ENCODE measurements at regions not wholly inside any gene's neighbourhood (a gene's known extent, or its start where the extent isn't known, plus 50 kb on each side); places are given as distances from the start of the nearest gene placed in this dataset.

GRCh38 chr2:46843316-46843715, 72.3 kb downstream of the MCFD2 start:
- H3K27me3 ChIP-seq (replicated peaks; ENCODE audit: control insufficient read depth, insufficient read depth, low read length), result no peaks in the 10 kb centered on the region
- no peaks in the 10 kb centered on the region for H3K9me3 ChIP-seq (ENCODE audit: control insufficient read depth, low read length)
- H3K4me3 ChIP-seq (ENCODE audit: low read length), result no peak overlapping the region
- no peak overlapping the region for H3K9ac ChIP-seq (ENCODE audit: low read length)
- no peaks in the 10 kb centered on the region for H3K36me3 ChIP-seq (ENCODE audit: control insufficient read depth, insufficient read depth, low read length, severe bottlenecking)
- H3K4me1 ChIP-seq (ENCODE audit: control insufficient read depth, insufficient read depth, low read length), result peaks cover 28% of the 10 kb centered on the region
- no peak for DNase-seq (ENCODE audit: low read depth)

- H3K9ac ChIP-seq (ENCODE audit: low read length), result no peak overlapping the region
Observed at GRCh38 chr2:46842876-46843275, 72.7 kb downstream of the MCFD2 start.

GRCh38 chr2:46841621-46842020, 74.0 kb downstream of the MCFD2 start:
- no peaks in the 10 kb centered on the region for H3K9me3 ChIP-seq (ENCODE audit: control insufficient read depth, low read length)
- H3K4me1 ChIP-seq (ENCODE audit: control insufficient read depth, insufficient read depth, low read length), result peaks cover 11% of the 10 kb centered on the region
- H3K27me3 ChIP-seq (replicated peaks; ENCODE audit: control insufficient read depth, insufficient read depth, low read length), result no peaks in the 10 kb centered on the region
- DNase-seq (ENCODE audit: low read depth), result no peak
- H3K36me3 ChIP-seq (ENCODE audit: control insufficient read depth, insufficient read depth, low read length, severe bottlenecking), result no peaks in the 10 kb centered on the region
- H3K4me3 ChIP-seq (ENCODE audit: low read length), result no peak overlapping the region
- H3K9ac ChIP-seq (ENCODE audit: low read length), result no peak overlapping the region

More at GRCh38 chr2:46842876-46843275, 72.7 kb downstream of the MCFD2 start:
- Histone ChIP-seq H3K27me3 (replicated peaks; ENCODE audit: control insufficient read depth, insufficient read depth, low read length) (no peaks in the 10 kb centered on the region), H3K9me3 (ENCODE audit: control insufficient read depth, low read length) (no peaks in the 10 kb centered on the region), H3K36me3 (ENCODE audit: control insufficient read depth, insufficient read depth, low read length, severe bottlenecking) (no peaks in the 10 kb centered on the region), H3K4me1 (ENCODE audit: control insufficient read depth, insufficient read depth, low read length) (peaks cover 24% of the 10 kb centered on the region), H3K4me3 (ENCODE audit: low read length) (no peak overlapping the region)
- no peak for DNase-seq (ENCODE audit: low read depth)

- Histone ChIP-seq H3K9me3 (ENCODE audit: control insufficient read depth, low read length) (no peaks in the 10 kb centered on the region), H3K4me3 (ENCODE audit: low read length) (no peak overlapping the region), H3K36me3 (ENCODE audit: control insufficient read depth, insufficient read depth, low read length, severe bottlenecking) (no peaks in the 10 kb centered on the region), H3K4me1 (ENCODE audit: control insufficient read depth, insufficient read depth, low read length) (no peaks in the 10 kb centered on the region), H3K9ac (ENCODE audit: low read length) (no peak overlapping the region), H3K27me3 (replicated peaks; ENCODE audit: control insufficient read depth, insufficient read depth, low read length) (no peaks in the 10 kb centered on the region)
- no peak for DNase-seq (ENCODE audit: low read depth)
Observed at GRCh38 chr2:46839045-46839444, 76.6 kb downstream of the MCFD2 start.

GRCh38 chr2:46837704-46838103, 77.9 kb downstream of the MCFD2 start:
- no peaks in the 10 kb centered on the region for H3K4me1 ChIP-seq (ENCODE audit: control insufficient read depth, insufficient read depth, low read length)
- DNase-seq (ENCODE audit: low read depth), result no peak
- H3K36me3 ChIP-seq (ENCODE audit: control insufficient read depth, insufficient read depth, low read length, severe bottlenecking), result no peaks in the 10 kb centered on the region
- H3K27me3 ChIP-seq (replicated peaks; ENCODE audit: control insufficient read depth, insufficient read depth, low read length), result no peaks in the 10 kb centered on the region
- H3K4me3 ChIP-seq (ENCODE audit: low read length), result no peak overlapping the region
- H3K9ac ChIP-seq (ENCODE audit: low read length), result no peak overlapping the region
- peaks cover 7% of the 10 kb centered on the region for H3K9me3 ChIP-seq (ENCODE audit: control insufficient read depth, low read length)

GRCh38 chr2:46837112-46837454, 78.5 kb downstream of the MCFD2 start:
- Histone ChIP-seq H3K27me3 (replicated peaks; ENCODE audit: control insufficient read depth, insufficient read depth, low read length) (no peaks in the 10 kb centered on the region), H3K4me1 (ENCODE audit: control insufficient read depth, insufficient read depth, low read length) (peaks cover 4% of the 10 kb centered on the region), H3K4me3 (ENCODE audit: low read length) (no peak overlapping the region), H3K9ac (ENCODE audit: low read length) (no peak overlapping the region), H3K9me3 (ENCODE audit: control insufficient read depth, low read length) (peaks cover 7% of the 10 kb centered on the region), H3K36me3 (ENCODE audit: control insufficient read depth, insufficient read depth, low read length, severe bottlenecking) (no peaks in the 10 kb centered on the region)
- no peak for DNase-seq (ENCODE audit: low read depth)

- Histone ChIP-seq H3K27me3 (replicated peaks; ENCODE audit: control insufficient read depth, insufficient read depth, low read length) (no peaks in the 10 kb centered on the region), H3K4me1 (ENCODE audit: control insufficient read depth, insufficient read depth, low read length) (peaks cover 10% of the 10 kb centered on the region), H3K36me3 (ENCODE audit: control insufficient read depth, insufficient read depth, low read length, severe bottlenecking) (no peaks in the 10 kb centered on the region), H3K4me3 (ENCODE audit: low read length) (no peak overlapping the region), H3K9ac (ENCODE audit: low read length) (no peak overlapping the region), H3K9me3 (ENCODE audit: control insufficient read depth, low read length) (peaks cover 7% of the 10 kb centered on the region)
- DNase-seq (ENCODE audit: low read depth), result no peak
Observed at GRCh38 chr2:46836295-46837111, 79.1 kb downstream of the MCFD2 start.

- H3K36me3 ChIP-seq (ENCODE audit: control insufficient read depth, insufficient read depth, low read length, severe bottlenecking), result no peaks in the 10 kb centered on the region
- peaks cover 18% of the 10 kb centered on the region for H3K4me1 ChIP-seq (ENCODE audit: control insufficient read depth, insufficient read depth, low read length)
- no peak overlapping the region for H3K4me3 ChIP-seq (ENCODE audit: low read length)
- peaks cover 7% of the 10 kb centered on the region for H3K9me3 ChIP-seq (ENCODE audit: control insufficient read depth, low read length)
- no peaks in the 10 kb centered on the region for H3K27me3 ChIP-seq (replicated peaks; ENCODE audit: control insufficient read depth, insufficient read depth, low read length)
- no peak for DNase-seq (ENCODE audit: low read depth)
- H3K9ac ChIP-seq (ENCODE audit: low read length), result no peak overlapping the region
Observed at GRCh38 chr2:46835520-46835919, 80.1 kb downstream of the MCFD2 start.

- Histone ChIP-seq H3K36me3 (ENCODE audit: control insufficient read depth, insufficient read depth, low read length, severe bottlenecking) (no peaks in the 10 kb centered on the region), H3K9ac (ENCODE audit: low read length) (peak overlapping the region; percentile 70), H3K27me3 (replicated peaks; ENCODE audit: control insufficient read depth, insufficient read depth, low read length) (no peaks in the 10 kb centered on the region), H3K4me1 (ENCODE audit: control insufficient read depth, insufficient read depth, low read length) (peaks cover 31% of the 10 kb centered on the region), H3K4me3 (ENCODE audit: low read length) (no peak overlapping the region), H3K9me3 (ENCODE audit: control insufficient read depth, low read length) (peaks cover 7% of the 10 kb centered on the region)
- no peak for DNase-seq (ENCODE audit: low read depth)
Observed at GRCh38 chr2:46832543-46832942, 83.1 kb downstream of the MCFD2 start.

- Histone ChIP-seq H3K4me1 (ENCODE audit: control insufficient read depth, insufficient read depth, low read length) (peaks cover 38% of the 10 kb centered on the region), H3K9ac (ENCODE audit: low read length) (peak overlapping the region; percentile 70), H3K36me3 (ENCODE audit: control insufficient read depth, insufficient read depth, low read length, severe bottlenecking) (no peaks in the 10 kb centered on the region), H3K9me3 (ENCODE audit: control insufficient read depth, low read length) (peaks cover 7% of the 10 kb centered on the region), H3K4me3 (ENCODE audit: low read length) (no peak overlapping the region), H3K27me3 (replicated peaks; ENCODE audit: control insufficient read depth, insufficient read depth, low read length) (no peaks in the 10 kb centered on the region)
- no peak for DNase-seq (ENCODE audit: low read depth)
Observed at GRCh38 chr2:46831869-46832265, 83.7 kb downstream of the MCFD2 start.

GRCh38 chr2:46831051-46831868, 84.3 kb downstream of the MCFD2 start:
- Histone ChIP-seq H3K4me3 (ENCODE audit: low read length) (peak overlapping the region; percentile 6), H3K9me3 (ENCODE audit: control insufficient read depth, low read length) (peaks cover 7% of the 10 kb centered on the region), H3K27me3 (replicated peaks; ENCODE audit: control insufficient read depth, insufficient read depth, low read length) (no peaks in the 10 kb centered on the region), H3K36me3 (ENCODE audit: control insufficient read depth, insufficient read depth, low read length, severe bottlenecking) (no peaks in the 10 kb centered on the region), H3K9ac (ENCODE audit: low read length) (peak overlapping the region; percentile 70), H3K4me1 (ENCODE audit: control insufficient read depth, insufficient read depth, low read length) (peaks cover 38% of the 10 kb centered on the region)
- peak; percentile 70 for DNase-seq (ENCODE audit: low read depth)
